HG03565 (cell line): ENCODE measurements at regions not wholly inside any gene's neighbourhood (a gene's known extent, or its start where the extent isn't known, plus 50 kb on each side); places are given as distances from the start of the nearest gene placed in this dataset.

Experiments used
- ATAC-seq: cut with Tn5 transposase; IDR thresholded peaks from one replicate; pipeline ENCODE4 v1.9.1; 2021; ENCODE audit warnings: mild to moderate bottlenecking, moderate library complexity; ENCODE audit not compliant: unreplicated experiment

DNA sequence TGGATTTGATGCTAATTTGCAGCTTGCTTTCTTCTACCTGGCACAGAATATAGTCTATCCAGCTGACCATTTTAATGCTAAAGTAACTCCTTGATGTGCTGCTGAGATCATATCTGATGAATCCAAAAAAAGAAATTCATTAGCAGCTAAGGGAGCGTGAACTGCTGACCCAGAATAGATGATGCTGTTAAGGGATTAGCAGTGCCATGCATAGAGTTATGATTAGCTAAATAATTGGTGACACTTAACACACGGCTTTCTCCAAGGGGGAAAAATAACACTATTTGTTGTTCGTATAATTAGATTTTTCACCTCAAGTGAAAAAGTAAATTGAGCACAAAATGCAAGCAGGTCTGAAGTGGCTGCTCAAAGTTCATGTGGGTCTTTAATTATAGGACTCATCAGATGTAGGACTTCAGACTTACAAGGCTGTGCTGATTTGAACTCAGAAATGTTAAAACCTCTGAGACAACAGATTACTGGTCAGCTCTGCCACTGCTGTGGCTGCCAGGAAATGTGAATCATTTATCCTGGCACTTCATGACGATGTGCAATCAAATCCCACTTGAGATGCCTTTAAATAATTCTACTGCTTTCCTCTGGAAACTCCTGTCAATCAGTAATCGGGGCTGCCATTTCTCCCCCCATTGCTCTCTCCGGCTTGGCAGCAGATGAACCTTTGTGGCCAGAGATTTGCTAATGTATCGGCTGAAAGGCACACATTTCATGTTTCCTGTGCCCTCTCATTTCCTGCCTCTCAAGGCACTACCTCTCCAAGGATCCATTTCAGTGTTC lies 291.6 kb upstream of the C9orf72 start:
- ATAC-seq: no peak

DNA sequence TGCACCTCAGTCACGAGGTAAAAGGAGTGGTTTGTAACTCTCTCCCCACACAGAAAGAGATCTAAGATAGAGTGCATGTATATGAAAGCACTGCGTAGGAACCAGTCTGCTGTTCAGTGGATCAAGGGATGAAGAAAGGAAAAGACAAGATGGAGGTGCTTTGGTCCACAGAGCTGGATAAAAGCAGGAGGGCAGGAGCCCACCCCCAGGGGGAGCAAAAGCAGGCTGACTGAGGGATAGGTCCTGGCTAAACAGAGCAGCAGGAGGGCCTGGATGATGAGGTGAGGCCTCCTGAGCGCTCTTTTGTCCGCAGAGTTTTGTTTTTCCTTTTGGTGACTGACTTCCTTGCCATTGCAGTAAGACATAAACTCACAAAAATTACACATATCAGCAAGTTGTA lies 293.5 kb upstream of the C9orf72 start:
- ATAC-seq: no peak

DNA sequence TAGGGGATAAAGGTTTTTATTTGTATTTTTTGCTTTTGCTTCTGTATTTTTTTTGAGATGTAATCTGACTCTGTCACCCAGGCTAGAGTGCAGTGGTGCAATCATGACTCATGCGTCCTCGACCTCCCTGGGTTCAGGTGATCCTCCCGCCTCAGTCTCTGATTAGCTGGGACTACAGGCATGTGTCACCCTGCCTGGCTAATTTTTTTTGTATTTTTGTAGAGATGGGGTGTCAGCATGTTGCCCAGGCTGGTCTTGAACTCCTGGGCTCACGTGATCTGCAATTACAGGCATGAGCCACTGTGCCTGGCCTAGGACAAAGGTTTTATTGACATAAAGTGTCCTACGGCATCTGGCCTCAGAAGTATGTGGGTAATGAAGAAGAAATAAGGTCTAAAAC lies 297.1 kb upstream of the C9orf72 start:
- ATAC-seq: no peak

DNA sequence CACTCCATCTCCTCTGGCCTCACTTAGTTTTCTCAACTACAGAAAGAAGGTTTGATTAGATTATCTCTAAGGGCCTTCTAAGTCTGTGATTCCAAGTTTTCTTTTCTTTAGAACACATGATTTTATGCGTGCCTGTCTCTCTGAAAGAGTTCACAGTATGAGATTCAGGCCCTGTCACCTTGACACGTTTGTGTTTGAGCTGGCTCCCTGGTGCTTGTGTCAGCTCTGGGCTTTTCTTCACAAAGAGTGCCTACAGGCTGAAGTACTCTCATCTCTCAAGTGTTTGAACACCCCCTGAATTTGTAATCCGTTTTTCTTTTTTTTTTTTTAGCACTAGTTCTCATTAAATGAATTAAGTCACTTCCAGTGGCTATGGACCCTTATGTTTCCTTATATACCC lies 306.9 kb upstream of the C9orf72 start:
- ATAC-seq: no peak

DNA sequence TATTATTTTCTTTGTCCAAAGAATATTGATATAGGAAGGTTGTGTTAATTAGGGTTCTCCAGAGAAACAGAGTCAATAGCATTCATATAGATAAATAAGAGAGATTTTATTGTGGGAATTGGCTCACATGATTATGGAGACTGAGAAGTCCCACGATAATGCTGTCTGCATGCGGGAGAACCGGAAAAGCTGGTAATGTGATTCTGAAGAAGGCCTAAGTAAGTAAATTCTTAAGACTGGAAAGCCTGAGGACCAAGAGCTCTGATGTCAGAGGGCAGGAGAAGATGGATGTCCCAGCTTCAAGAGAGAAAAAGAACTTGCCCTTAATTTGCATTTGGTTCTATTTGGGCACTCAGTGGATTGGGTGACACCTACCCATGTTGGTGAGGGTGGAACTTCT lies 307.4 kb upstream of the C9orf72 start:
- ATAC-seq: no peak

DNA sequence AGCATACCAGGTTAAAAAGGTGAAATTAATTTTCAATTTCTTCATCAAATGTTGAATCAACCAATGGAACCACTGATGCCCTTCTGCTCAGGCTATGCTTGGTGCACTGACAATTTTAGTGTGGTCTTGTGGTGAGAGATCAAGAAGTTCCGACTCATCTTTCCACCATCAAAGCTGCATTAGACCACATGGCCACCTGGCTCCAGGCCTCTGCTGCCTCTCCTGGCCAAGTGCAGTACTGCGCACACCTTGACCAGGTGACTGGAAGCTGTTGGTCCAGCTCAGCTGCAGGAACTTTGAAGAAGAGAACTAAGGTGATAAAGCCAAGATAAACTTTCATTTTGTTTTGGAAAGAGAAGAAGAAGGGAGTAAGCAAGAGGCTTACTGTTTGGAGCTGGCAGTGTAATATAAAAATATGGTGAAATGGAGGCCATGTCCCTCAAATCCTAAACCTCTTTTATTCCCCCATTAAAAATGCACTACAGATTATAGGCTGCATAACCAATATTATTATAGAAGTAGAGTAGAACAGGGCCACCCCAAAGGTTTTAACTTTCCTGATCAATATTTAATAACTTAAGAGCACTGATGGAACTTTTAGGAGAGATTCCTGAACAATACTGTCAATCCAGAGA lies 315.5 kb upstream of the C9orf72 start:
- ATAC-seq: peak; percentile 99

DNA sequence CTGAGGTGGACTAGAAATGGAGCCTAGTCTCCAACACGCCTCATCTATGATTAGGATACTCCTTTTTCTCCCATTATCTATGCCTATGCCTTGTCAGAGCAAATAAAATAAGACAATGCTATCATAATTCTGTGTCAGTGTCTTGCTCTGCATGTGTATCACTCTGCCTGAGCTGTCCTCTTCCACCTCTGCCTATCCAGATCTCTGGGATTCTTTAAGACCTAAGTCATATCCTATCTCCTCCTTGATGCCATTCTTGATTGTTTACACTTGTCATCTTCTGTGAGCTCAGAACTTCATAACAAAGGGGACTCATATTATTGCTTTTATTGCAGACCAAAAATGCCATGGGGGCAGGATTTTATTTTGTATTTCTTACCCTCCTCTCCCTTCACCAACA lies 351.2 kb upstream of the C9orf72 start:
- ATAC-seq: no peak

DNA sequence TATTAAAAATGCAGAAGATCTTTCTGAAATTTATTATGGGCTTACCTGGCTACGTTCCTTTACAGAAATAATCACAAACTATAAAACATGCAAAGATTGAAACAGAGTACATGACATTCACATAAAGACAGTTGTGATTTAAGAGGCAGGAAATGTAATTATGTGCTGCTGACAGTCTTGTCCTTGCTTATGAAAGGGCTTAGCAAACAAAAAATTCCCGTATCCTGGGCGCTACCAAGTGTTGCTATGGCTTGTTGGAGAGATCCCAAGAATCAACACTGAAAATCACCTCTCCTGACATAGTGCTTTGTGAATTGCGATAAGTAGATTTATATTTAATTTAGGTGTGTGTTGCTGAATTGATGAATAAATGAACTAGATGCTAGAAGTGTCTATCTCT lies 352.5 kb upstream of the C9orf72 start:
- no peak for ATAC-seq

DNA sequence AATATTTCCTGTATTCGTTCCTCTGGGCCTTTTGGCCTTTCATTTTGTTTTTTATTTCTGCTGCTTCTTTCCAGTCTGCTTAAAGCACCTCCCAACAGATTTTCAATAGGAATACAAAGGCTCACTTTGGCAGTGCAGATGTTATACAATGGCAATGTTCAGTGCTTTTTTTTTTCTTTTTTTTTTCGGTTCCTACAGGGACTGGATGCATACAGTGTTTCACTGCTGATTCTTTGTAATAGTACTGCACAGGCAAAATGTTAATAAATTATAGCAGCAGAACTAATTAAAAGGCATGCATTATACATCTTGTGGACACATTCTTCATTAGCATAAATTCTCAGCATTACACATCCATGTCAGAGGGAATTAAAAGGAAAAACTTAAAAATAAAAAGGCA lies 356.6 kb upstream of the C9orf72 start:
- ATAC-seq: no peak

DNA sequence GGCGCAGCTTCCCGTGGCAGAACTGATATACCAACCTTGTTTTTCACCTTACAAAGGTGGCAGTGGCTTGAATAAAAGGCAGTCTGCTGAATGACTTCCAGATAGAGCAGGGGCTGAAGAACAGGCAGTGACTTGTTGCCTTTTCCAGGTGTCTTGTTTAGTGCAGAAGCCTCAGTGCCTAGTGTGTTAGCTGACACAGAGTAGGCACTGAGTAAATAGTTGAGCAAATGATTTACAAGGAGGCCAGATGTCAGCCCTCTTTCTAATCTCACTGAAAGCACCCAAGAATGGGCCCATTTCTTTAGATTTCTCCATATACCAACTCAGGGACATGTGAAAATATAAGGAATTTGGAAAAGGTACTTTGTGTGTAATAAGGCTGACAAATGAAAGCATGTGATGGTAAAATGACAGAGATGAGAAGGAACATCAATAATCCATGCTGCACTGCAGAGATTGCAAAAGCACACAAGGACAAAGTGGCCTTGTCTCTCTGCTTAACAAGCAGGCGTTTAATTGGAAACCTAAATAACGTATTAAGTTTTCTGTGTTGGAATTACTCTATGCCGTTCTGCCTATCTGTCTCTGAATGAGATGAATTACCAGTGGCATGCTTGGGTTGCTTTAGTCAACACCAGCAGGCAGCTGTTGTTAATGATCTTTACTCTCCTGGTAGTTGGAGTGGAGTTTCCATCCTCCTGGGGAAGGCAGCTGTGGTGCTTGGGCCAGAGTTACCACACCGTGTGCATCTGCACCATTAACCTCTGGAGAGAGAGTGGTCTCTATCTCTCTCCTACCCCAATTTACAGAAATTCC lies 360.1 kb upstream of the C9orf72 start:
- ATAC-seq: no peak

DNA sequence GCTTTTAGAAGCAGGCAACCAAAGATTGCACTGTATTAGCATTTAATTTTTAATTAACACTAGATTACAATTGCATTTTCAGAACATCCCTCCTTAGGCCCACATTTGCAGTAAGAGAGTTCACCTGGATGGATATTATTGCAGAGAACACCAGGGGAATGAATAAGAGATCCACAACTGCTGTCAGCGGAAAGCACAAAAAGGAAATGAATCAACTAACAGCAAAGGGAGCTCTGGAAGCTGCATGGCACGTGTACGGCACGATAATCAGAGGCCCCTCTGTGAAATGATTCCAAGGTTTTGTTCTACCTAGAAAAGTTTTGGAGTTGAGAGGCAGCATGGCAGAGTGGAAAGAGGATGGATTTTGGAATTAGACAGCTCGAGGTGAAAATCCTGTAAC lies 361.2 kb upstream of the C9orf72 start:
- ATAC-seq: no peak

DNA sequence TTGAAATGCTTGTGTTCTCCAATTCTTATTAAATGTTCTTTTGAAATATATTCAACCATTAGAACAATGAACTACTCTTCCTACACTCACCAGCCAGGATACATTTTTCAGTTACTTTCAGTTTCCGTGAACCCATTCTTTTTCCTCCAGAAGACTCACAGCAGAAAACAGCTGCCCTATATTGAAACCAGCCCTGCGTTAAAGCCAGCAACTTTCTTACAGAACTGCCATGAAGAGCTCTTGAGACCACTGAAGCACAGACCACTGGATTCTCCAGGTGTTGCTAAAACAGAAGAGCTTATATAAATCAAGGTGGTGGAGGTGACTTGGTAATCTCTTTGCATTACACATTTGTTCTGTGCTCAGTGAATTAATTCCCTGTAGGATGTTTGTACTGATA lies 365.9 kb upstream of the C9orf72 start:
- ATAC-seq: no peak

DNA sequence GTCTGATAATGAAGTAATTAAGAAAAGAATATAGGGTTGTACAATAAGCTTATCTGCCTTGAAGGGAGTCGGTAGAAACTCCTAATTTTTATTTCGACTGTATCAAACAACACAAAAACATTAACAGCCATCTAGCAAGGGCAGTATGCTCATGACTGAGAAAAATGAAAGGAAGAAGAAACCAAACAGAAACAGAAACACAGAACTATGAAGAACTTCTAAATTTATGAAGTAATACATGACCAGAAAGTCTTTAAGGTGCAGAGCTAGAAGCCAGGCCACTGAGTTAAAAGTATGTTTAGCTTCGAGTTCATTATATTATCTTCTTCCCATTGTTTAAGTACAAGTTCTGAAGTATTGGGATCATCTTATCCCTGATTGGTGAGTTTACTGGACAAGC lies 367.3 kb upstream of the C9orf72 start:
- ATAC-seq: no peak

DNA sequence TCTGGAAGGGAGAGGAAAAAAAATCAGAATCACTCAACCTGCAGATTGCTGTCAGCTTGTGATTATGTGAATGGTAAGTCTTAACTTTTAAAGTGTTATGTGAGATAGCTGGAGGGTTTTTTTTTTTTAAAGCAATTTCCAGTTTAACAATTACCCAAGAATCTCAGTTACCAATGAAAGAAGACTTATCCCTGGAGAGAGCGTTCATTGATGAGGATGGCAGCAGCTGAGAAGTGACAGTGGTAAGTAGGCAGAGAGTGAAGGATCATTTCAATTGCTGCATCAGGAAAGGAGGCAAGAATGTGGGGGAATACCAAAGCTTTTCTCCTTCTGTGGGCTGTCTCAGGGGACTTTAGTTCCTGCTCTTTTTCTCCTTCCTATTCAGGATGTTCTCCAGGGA lies 370.2 kb upstream of the C9orf72 start:
- no peak for ATAC-seq

DNA sequence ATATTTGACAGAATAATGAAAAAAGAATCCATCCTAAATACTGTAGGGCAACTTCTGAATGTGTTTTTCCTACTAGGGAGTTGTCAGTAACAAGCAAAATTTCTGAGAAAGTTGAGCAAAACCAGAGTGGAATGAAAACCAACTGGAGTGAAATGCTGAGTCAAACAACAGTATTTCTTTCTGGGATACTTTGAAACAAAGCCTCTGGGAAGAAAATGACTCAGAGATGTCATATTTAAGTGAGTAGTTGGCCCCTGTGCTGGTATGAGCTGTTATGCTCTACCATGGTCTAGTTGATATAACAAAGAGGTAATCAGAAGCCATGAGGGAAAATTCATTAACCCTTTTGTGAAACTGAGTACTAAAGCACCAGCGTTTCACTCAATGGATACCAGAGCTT lies 372.1 kb upstream of the C9orf72 start:
- ATAC-seq: no peak

DNA sequence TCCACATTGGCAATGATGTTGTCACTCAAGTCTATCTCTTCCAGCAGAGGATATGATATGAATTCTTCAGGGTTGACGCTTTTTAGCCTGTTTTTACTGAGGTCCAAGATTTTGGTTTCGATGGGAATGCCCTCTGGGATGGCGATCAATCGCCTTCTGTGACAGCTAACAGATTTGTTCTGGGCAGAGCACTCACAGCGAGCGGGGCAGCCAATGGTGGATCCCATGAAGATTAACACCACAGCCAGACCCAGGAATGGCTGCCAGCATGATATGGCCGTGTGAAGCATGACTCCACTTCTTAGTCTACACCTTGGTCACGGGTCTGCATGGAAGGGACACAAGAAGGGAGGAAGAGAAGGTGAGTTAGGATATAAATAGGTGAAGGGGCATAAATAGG lies 377.1 kb upstream of the C9orf72 start:
- ATAC-seq: no peak

DNA sequence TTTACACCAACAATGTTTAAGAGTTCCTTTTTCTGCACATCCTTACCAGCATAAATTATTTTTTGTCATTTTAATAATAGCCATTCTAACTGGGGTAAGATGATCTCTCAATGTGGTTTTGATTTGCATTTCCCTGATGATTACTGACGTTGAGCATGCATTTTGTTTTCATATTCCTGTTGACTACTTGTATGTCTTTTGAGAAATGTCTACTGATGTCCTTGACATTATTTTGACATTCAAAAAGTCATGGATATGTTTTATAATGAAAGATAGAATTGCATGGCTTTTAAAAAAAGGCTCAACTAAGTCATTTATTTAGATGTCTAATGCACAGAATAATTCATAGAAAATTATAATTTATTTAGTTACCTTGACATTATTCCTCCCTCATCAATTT lies 381.6 kb upstream of the C9orf72 start:
- no peak for ATAC-seq

DNA sequence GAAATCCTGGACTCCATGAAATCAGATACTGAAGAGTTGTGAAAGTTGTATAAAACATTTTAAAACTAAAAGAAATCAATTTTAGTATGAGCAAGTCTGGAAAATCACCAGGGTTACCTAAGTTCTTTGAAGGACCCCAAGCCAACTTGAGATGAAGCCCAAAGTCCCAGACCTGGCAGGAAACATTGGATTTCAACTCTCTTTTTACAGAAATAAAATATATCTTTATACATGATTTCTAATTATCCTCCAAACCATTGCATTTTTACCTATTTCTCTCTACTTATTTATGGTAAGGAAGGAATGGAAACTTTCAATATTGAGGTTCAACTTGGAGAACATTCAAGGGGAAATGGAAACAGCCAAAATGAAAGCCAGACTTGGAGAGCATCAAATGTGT lies 390.6 kb upstream of the C9orf72 start:
- no peak for ATAC-seq

DNA sequence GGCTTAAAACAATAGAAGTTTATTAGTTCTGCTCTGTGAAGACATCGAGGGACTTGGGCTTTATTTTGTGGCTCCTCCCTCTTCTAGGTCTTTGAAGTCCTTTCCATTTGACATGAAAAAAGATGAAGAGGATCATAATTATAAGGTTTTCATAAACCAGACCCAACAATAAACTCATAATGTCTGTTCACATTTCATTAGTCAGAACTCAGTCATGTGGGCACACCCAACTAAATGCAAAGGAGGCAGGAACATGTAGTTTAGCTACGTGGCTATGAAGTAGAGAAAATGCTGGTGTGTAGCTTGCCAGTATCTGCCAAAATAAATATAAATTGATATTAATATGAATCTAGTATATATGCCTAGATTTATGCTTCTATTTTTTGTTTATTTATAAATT lies 393.9 kb upstream of the C9orf72 start:
- no peak for ATAC-seq

DNA sequence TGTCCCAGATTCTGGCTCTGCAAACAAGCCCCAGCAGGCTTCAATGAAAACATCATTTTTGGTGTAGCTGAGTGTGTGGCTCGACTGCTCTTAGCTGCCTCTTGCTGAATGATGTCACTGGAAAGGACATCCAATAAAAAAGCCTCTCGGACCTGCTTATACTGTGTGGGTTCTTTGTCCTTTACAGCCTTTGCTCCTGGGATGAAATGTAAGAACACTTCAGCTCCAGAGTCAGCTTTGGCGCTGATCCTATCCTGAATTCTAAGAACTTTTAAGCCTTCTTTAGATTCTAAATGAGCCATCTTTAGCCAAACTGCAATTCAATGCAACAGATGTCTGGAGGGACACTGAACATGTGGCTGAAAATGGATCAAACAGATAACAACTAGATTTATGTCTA lies 404.6 kb upstream of the C9orf72 start:
- no peak for ATAC-seq

DNA sequence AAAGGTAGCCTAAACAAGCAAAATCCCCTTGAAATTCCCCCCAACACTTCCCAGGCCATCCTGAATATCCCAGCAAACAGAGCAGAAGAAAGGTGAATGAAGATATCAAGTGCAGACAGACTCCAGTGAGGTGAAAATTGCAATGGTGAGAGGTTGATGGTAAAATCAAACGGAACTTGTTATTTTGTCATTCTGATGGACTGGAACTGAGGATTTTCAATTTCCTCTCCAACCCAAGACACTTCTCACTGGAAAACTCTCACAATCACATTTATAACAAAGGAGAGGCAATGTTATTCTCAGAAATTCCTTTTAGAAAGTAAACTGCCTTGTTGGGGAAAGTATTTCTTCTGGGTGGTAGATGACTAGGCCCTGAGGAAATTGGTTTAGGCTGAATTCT lies 412.4 kb upstream of the C9orf72 start:
- no peak for ATAC-seq

DNA sequence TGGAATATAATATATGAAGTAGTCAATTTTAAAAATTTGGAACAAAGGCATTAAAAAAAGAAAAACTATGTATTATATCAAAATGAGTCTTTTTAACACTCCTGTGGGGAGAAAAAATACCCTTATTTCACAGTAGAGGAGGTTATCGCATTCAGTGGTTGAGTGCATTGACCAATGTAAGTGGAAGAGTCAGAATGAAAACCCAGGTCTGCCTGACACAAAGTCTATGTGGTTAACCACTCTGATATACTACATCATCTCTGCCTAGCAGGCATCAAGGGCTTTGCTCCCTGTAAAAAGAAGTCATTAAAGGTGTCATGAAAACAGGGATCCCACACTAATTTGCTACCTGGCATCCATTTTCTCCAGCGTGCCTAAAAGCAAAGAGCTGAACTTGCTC lies 417.2 kb upstream of the C9orf72 start:
- ATAC-seq: peak; percentile 100
